HepG2 (cell line): ENCODE measurements at regions not wholly inside any gene's neighbourhood (a gene's known extent, or its start where the extent isn't known, plus 50 kb on each side); places are given as distances from the start of the nearest gene placed in this dataset.

Experiments
- ATAC-seq: fragments of 200-7000 bp; cut with Tn5 transposase; 3 replicates; pipeline ENCODE4 v1.9.1; 2020; ENCODE audit warnings: mild to moderate bottlenecking, moderate library complexity
- BruUV-seq: library from RNA; stranded (reverse); fragments of 400-500 nt; replicated peaks from 2 replicates; lab custom pipeline; 2021; lab: Mats Ljungman, UMichigan
- CTCF ChIA-PET: fragments of 300-600 bp; formaldehyde crosslinking; extraction: SDS; loops from one replicate; lab custom pipeline; 2021; ENCODE audit warnings: low total read pairs, inconsistent platforms, low intra/inter-chr PET ratio; lab: Yijun Ruan, JAX
- POLR2A ChIA-PET: fragments of 350-600 bp; sonication (Branson Sonifier 250); formaldehyde crosslinking; loops from one replicate; lab custom pipeline; 2020; ENCODE audit warnings: antibody characterized with exemption, inconsistent platforms; lab: Yijun Ruan, JAX
- DNase-seq: peaks from one replicate; pipeline ENCODE4 v3.0.0-alpha.2; 2015; ENCODE audit warnings: low spot score
- FAIRE-seq: peaks from 3 replicates; lab custom pipeline; 2011; peaks lifted over from hg19 to GRCh38; lab: Jason Lieb, UNC
- H2AFZ ChIP-seq: one replicate; pipeline ENCODE4 v1.6.1; 2011; ENCODE audit warnings: low read length, inconsistent platforms
- H3K27ac ChIP-seq: fragments of 300-600 bp; 3 replicates; pipeline ENCODE4 v1.8.0; 2011; ENCODE audit warnings: mixed run types, mild to moderate bottlenecking, mixed read lengths, low read length, inconsistent platforms; ENCODE audit not compliant: insufficient read depth; ENCODE audit errors: extremely low read length
- H3K27me3 ChIP-seq, 2 experiments: fragments of 200-600 bp in 1 of 2; 2 replicates in 1 of 2; 3 replicates in 1 of 2; pipeline versions ENCODE4 v1.6.0 to v1.8.0; 2011; ENCODE audit warnings: low read length in 2 of 2, mild to moderate bottlenecking in 2 of 2, moderate library complexity in 2 of 2, inconsistent platforms in 1 of 2; ENCODE audit not compliant: insufficient read depth in 2 of 2, control insufficient read depth in 1 of 2
- H3K36me3 ChIP-seq, 2 experiments: fragments of 200-600 bp in 1 of 2; replicated peaks in 1 of 2; 2 replicates in 1 of 2; 3 replicates in 1 of 2; pipeline versions ENCODE4 v1.5.1 to v1.8.0; 2011; ENCODE audit warnings: low read length in 2 of 2, inconsistent platforms in 1 of 2; ENCODE audit not compliant: insufficient read depth in 2 of 2, control insufficient read depth in 1 of 2
- H3K4me1 ChIP-seq: 2 replicates; pipeline ENCODE4 v1.5.1; 2012; ENCODE audit warnings: low read length, inconsistent platforms; ENCODE audit not compliant: insufficient read depth
- H3K4me2 ChIP-seq: 2 replicates; pipeline ENCODE4 v1.6.0; 2011; ENCODE audit warnings: low read depth, low read length, inconsistent platforms
- H3K4me3 ChIP-seq, 3 experiments: fragments of 200-600 bp in 1 of 3; sonication (generic), shearing (Covaris generic) in 1 of 3; replicated peaks in 1 of 3; 2 replicates each; pipeline ENCODE4 v1.5.1; 2011 to 2016; ENCODE audit warnings: low read length in 3 of 3, inconsistent platforms in 2 of 3, low read depth in 2 of 3, mild to moderate bottlenecking in 2 of 3, control low read depth in 1 of 3, mixed read lengths in 1 of 3; ENCODE audit not compliant: insufficient read depth in 1 of 3
- H3K79me2 ChIP-seq: one replicate; pipeline ENCODE4 v1.6.1; 2011; ENCODE audit warnings: low read length, inconsistent platforms; ENCODE audit not compliant: insufficient read depth
- H3K9ac ChIP-seq: 2 replicates; pipeline ENCODE4 v1.6.0; 2011; ENCODE audit warnings: mild to moderate bottlenecking, low read depth, low read length, inconsistent platforms; ENCODE audit not compliant: insufficient read depth
- H3K9me3 ChIP-seq: 2 replicates; pipeline ENCODE4 v1.5.1; 2012; ENCODE audit warnings: mild to moderate bottlenecking, low read length
- H4K20me1 ChIP-seq: 2 replicates; pipeline ENCODE4 v1.6.0; 2011; ENCODE audit warnings: inconsistent platforms, mild to moderate bottlenecking, low read length, moderate library complexity; ENCODE audit not compliant: insufficient read depth
- IKZF1 ChIP-seq: fragments of 450-650 bp; IDR thresholded peaks from 2 replicates; pipeline ENCODE4 v1.7.1; 2016
- KIAA2018 ChIP-seq: sonication (generic); formaldehyde crosslinking; IDR thresholded peaks from 2 replicates; pipeline ENCODE4 v1.5.0; 2020; ENCODE audit warnings: mild to moderate bottlenecking, missing genetic modification reagents, borderline replicate concordance
- MAFG ChIP-seq: sonication (generic); formaldehyde crosslinking; IDR thresholded peaks from 2 replicates; pipeline ENCODE4 v1.5.1; 2020; ENCODE audit warnings: mild to moderate bottlenecking, missing genetic modification reagents
- MIER3 ChIP-seq: IDR thresholded peaks from 2 replicates; pipeline ENCODE4 v1.6.1; 2016; ENCODE audit warnings: missing compliant biosample characterization, borderline replicate concordance
- NFKBIZ ChIP-seq: IDR thresholded peaks from 2 replicates; pipeline ENCODE4 v1.6.1; 2018; ENCODE audit warnings: missing genetic modification reagents, missing compliant biosample characterization
- PAF1 ChIP-seq: IDR thresholded peaks from 2 replicates; pipeline ENCODE4 v1.6.1; 2016; ENCODE audit warnings: missing genetic modification reagents, missing compliant biosample characterization
- REPIN1 ChIP-seq: sonication (generic); formaldehyde crosslinking; IDR thresholded peaks from 2 replicates; pipeline ENCODE4 v1.8.0; 2022; ENCODE audit warnings: missing genetic modification reagents, low read depth, mild to moderate bottlenecking, borderline replicate concordance
- SUZ12 ChIP-seq: fragments of 150-350 bp; IDR thresholded peaks from 2 replicates; pipeline ENCODE4 v1.6.1; 2014; ENCODE audit warnings: low read depth, low read length
- TCF7 ChIP-seq: sonication (generic); IDR thresholded peaks from 2 replicates; pipeline ENCODE4 v1.6.1; 2016; ENCODE audit warnings: antibody characterized with exemption, low read depth
- WGBS: methylation state at CpG from one replicate; pipeline ENCODE4 v1.1.6; 2017; ENCODE audit warnings: low lambda C conversion rate; 5-methylcytosine and 5-hydroxymethylcytosine counted together
- in situ Hi-C: cut with HindIII; loops from 2 replicates; pipeline ENCODE4 v1.10.0; 2017; ENCODE audit warnings: low pct_unique_long_range_greater_than_20kb; ENCODE audit not compliant: extremely low pct_ligation_motif_present
- intact Hi-C: fragments of 100-400 bp; cut with micrococcal nuclease; formaldehyde crosslinking; loops from one replicate; pipeline ENCODE4 v1.10.0; 2022; ENCODE audit not compliant: unreplicated experiment
- TF ChIP-seq, protein P1 (sequence below), 2 experiments: sonication (generic) in 1 of 2; formaldehyde crosslinking in 1 of 2; IDR thresholded peaks; 2 replicates each; pipeline versions ENCODE4 v1.6.1 to v1.9.0; 2014 to 2022; ENCODE audit warnings: antibody characterized with exemption in 1 of 2, borderline replicate concordance in 1 of 2, inconsistent platforms in 1 of 2, low read depth in 1 of 2, missing genetic modification reagents in 1 of 2

- TF ChIP-seq KIAA2018 (CRISPR knock-in tag), result no peak
- TF ChIP-seq, all 625 proteins: peak for 0
Observed at GRCh38 chr2:16331772-16332171, 333.9 kb downstream of the CYRIA start (continued).

GRCh38 chr2:16330982-16331381, 334.7 kb downstream of the CYRIA start:
- H3K4me2 ChIP-seq, result peak overlapping the region; percentile 64
- WGBS, result 74% methylated on average over 5 of the region's 5 CpGs
- in situ Hi-C loops, result no loop called here
- no peak for TF ChIP-seq SUZ12
- TF ChIP-seq, protein P1, sequence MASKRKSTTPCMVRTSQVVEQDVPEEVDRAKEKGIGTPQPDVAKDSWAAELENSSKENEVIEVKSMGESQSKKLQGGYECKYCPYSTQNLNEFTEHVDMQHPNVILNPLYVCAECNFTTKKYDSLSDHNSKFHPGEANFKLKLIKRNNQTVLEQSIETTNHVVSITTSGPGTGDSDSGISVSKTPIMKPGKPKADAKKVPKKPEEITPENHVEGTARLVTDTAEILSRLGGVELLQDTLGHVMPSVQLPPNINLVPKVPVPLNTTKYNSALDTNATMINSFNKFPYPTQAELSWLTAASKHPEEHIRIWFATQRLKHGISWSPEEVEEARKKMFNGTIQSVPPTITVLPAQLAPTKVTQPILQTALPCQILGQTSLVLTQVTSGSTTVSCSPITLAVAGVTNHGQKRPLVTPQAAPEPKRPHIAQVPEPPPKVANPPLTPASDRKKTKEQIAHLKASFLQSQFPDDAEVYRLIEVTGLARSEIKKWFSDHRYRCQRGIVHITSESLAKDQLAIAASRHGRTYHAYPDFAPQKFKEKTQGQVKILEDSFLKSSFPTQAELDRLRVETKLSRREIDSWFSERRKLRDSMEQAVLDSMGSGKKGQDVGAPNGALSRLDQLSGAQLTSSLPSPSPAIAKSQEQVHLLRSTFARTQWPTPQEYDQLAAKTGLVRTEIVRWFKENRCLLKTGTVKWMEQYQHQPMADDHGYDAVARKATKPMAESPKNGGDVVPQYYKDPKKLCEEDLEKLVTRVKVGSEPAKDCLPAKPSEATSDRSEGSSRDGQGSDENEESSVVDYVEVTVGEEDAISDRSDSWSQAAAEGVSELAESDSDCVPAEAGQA (IDR thresholded peaks at IDR 0.05; ENCODE audit: low read depth), result no peak
- TF ChIP-seq, protein P1 (CRISPR knock-in tag; IDR thresholded peaks at IDR 0.05; ENCODE audit: borderline replicate concordance), result no peak
- no peak for TF ChIP-seq PAF1
- TF ChIP-seq TCF7, result no peak
- no peak for TF ChIP-seq NFKBIZ
- TF ChIP-seq IKZF1, result no peak
- no peak for TF ChIP-seq MAFG (CRISPR knock-in tag)
- no peak for TF ChIP-seq REPIN1
- TF ChIP-seq MIER3 (CRISPR knock-in tag), result no peak

More at GRCh38 chr2:16330982-16331381, 334.7 kb downstream of the CYRIA start:
- DNase-seq (no peak), FAIRE-seq (no peak), ATAC-seq (peak; percentile 12; the same call in 2 of the 3 replicates)
- POLR2A ChIA-PET, result interaction anchor here (1.7 kb wide), 1 partner anchor 94 kb away, joined by 6 read pairs; no protein-coding TSS in a partner anchor
- H3K79me2 ChIP-seq, result no peaks in the 10 kb centered on the region
- intact Hi-C loops, result no loop called here
- H3K4me3 ChIP-seq, result no peak overlapping the region
- H3K36me3 ChIP-seq, result no peaks in the 10 kb centered on the region
- H2AFZ ChIP-seq, result no peak overlapping the region
- H3K9ac ChIP-seq, result no peak overlapping the region
- H3K27me3 ChIP-seq, result no peaks in the 10 kb centered on the region; a peak in 2 of 5 replicates
- CTCF ChIA-PET, result no interaction called here
- no peaks in the 10 kb centered on the region for H4K20me1 ChIP-seq
- peaks cover 20% of the 10 kb centered on the region for H3K4me1 ChIP-seq
- no TSS peak for BruUV-seq
- no peak overlapping the region for H3K27ac ChIP-seq
- no peaks in the 10 kb centered on the region for H3K9me3 ChIP-seq
